ENCODE measurements at regions not wholly inside any gene's neighbourhood (a gene's known extent, or its start where the extent isn't known, plus 50 kb on each side); places are given as distances from the start of the nearest gene placed in this dataset.
A peak's percentile ranks its signal among the peaks of the same experiment; 100 is the strongest.

GRCh38 chr6:73989428-73989827, 293.4 kb downstream of the CD109 start:
- no peak for TF ChIP-seq CTCF (IDR thresholded peaks at IDR 0.05)
- Mint-ChIP-seq H3K4me1 (ENCODE audit: low read depth) (peaks cover 4% of the 10 kb centered on the region), H3K4me3 (ENCODE audit: unreplicated experiment) (no peak overlapping the region), H3K36me3 (ENCODE audit: low read depth) (no peaks in the 10 kb centered on the region), H3K9me3 (ENCODE audit: low read depth) (peaks cover 2% of the 10 kb centered on the region), H3K27ac (ENCODE audit: unreplicated experiment) (no peak overlapping the region), H3K27me3 (ENCODE audit: low read depth) (no peaks in the 10 kb centered on the region)
- no peak for DNase-seq (ENCODE audit: low spot score)

GRCh38 chr6:73985891-73986290, 289.9 kb downstream of the CD109 start:
- H3K27me3 Mint-ChIP-seq (ENCODE audit: low read depth) = no peaks in the 10 kb centered on the region
- peaks cover 21% of the 10 kb centered on the region for H3K4me1 Mint-ChIP-seq (ENCODE audit: low read depth)
- H3K27ac Mint-ChIP-seq (ENCODE audit: unreplicated experiment) = no peak overlapping the region
- no peak for DNase-seq (ENCODE audit: low spot score)
- H3K4me3 Mint-ChIP-seq (ENCODE audit: unreplicated experiment) = no peak overlapping the region
- TF ChIP-seq CTCF (IDR thresholded peaks at IDR 0.05) = peak; percentile 73
- H3K36me3 Mint-ChIP-seq (ENCODE audit: low read depth) = peaks cover 5% of the 10 kb centered on the region
- peaks cover 16% of the 10 kb centered on the region for H3K9me3 Mint-ChIP-seq (ENCODE audit: low read depth)

DNA sequence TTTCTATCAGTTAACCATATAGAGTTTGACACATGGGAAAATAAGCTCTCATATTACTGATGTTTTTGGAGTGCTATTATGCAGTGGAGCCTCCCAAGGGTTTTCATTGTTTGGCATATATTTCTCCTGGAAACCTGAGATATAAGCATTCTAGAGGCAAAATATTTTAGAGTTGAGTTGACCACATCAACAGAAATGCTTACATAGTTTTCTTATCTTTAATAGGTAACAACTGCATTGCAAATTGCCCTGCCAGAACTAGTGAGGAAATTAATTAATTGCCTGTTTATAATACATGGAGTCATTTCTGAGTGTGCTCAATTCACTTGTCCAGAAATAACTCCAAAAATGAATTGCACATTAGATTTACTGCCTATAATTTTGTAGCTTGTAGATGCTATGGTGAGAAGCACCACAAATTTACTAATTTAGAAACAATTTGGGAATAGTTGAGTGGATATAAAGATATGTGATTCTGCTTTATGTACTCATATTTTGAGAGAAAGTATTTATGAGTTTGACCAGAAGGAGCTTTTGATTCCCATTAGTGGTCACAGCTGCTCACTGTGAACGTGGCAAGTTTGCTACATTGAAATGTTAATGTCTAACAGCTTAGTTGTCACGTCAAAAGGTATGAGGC, 288.7 kb downstream of the CD109 start:
- Mint-ChIP-seq H3K27me3 (ENCODE audit: low read depth) (no peaks in the 10 kb centered on the region), H3K9me3 (ENCODE audit: low read depth) (peaks cover 16% of the 10 kb centered on the region), H3K27ac (ENCODE audit: unreplicated experiment) (no peak overlapping the region), H3K4me3 (ENCODE audit: unreplicated experiment) (no peak overlapping the region), H3K4me1 (ENCODE audit: low read depth) (peaks cover 21% of the 10 kb centered on the region), H3K36me3 (ENCODE audit: low read depth) (peaks cover 6% of the 10 kb centered on the region)
- DNase-seq (ENCODE audit: low spot score) = no peak
- no peak for TF ChIP-seq CTCF (IDR thresholded peaks at IDR 0.05)

GRCh38 chr6:73983367-73983766, 287.4 kb downstream of the CD109 start:
- Mint-ChIP-seq H3K4me3 (ENCODE audit: unreplicated experiment) (no peak overlapping the region), H3K9me3 (ENCODE audit: low read depth) (peaks cover 14% of the 10 kb centered on the region), H3K27ac (ENCODE audit: unreplicated experiment) (peak overlapping the region; percentile 6), H3K27me3 (ENCODE audit: low read depth) (no peaks in the 10 kb centered on the region), H3K36me3 (ENCODE audit: low read depth) (peaks cover 6% of the 10 kb centered on the region), H3K4me1 (ENCODE audit: low read depth) (peaks cover 21% of the 10 kb centered on the region)
- no peak for DNase-seq (ENCODE audit: low spot score)
- TF ChIP-seq CTCF (IDR thresholded peaks at IDR 0.05) = no peak

DNA sequence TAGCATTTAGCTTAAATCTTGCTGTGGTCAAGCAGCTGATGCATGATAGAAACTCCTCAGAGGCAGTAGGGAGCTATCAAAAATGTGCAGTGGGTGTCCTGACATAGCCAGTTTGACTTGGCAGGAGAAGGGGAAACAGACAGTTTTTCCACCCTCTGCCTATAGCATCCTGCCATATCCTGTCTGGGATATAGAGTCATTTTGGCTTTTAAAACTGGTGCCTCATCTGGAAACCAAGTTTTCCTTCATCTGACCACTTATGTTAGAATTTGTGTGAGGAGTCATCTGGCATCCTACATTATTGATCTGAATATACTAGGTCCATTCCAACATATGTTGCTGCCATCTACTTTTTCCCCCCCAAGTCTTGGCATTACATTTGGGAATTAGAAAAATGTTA, 284.1 kb downstream of the CD109 start:
- DNase-seq (ENCODE audit: low spot score) = no peak
- TF ChIP-seq CTCF (IDR thresholded peaks at IDR 0.05) = no peak
- H3K27ac Mint-ChIP-seq (ENCODE audit: unreplicated experiment) = no peak overlapping the region
- H3K27me3 Mint-ChIP-seq (ENCODE audit: low read depth) = no peaks in the 10 kb centered on the region
- H3K4me3 Mint-ChIP-seq (ENCODE audit: unreplicated experiment) = no peak overlapping the region
- H3K9me3 Mint-ChIP-seq (ENCODE audit: low read depth) = peaks cover 33% of the 10 kb centered on the region
- peaks cover 21% of the 10 kb centered on the region for H3K4me1 Mint-ChIP-seq (ENCODE audit: low read depth)
- H3K36me3 Mint-ChIP-seq (ENCODE audit: low read depth) = peaks cover 10% of the 10 kb centered on the region

Measured in chondrocyte (in vitro differentiated cells).